ENCODE measurements at regions not wholly inside any gene's neighbourhood (a gene's known extent, or its start where the extent isn't known, plus 50 kb on each side); places are given as distances from the start of the nearest gene placed in this dataset.

- TF ChIP-seq CTCF (conservative IDR thresholded peaks at IDR 0.05; ENCODE audit: low read length) (no peak), EZH2phosphoT487 (IDR thresholded peaks at IDR 0.05; ENCODE audit: borderline replicate concordance, low read depth, low read length) (no peak)
These were observed 215.4 kb downstream of the ZC3H11B start for GRCh38 chr1:219397511-219397910.
